HepG2 (cell line): ENCODE measurements at regions not wholly inside any gene's neighbourhood (a gene's known extent, or its start where the extent isn't known, plus 50 kb on each side); places are given as distances from the start of the nearest gene placed in this dataset.

ENCODE experiments used
- ATAC-seq: fragments of 200-7000 bp; cut with Tn5 transposase; 3 replicates; pipeline ENCODE4 v1.9.1; 2020; ENCODE audit warnings: mild to moderate bottlenecking, moderate library complexity
- BruUV-seq: library from RNA; stranded (reverse); fragments of 400-500 nt; replicated peaks from 2 replicates; lab custom pipeline; 2021; lab: Mats Ljungman, UMichigan
- CTCF ChIA-PET: fragments of 300-600 bp; formaldehyde crosslinking; extraction: SDS; loops from one replicate; lab custom pipeline; 2021; ENCODE audit warnings: low total read pairs, inconsistent platforms, low intra/inter-chr PET ratio; lab: Yijun Ruan, JAX
- POLR2A ChIA-PET: fragments of 350-600 bp; sonication (Branson Sonifier 250); formaldehyde crosslinking; loops from one replicate; lab custom pipeline; 2020; ENCODE audit warnings: antibody characterized with exemption, inconsistent platforms; lab: Yijun Ruan, JAX
- DNase-seq: peaks from one replicate; pipeline ENCODE4 v3.0.0-alpha.2; 2015; ENCODE audit warnings: low spot score
- FAIRE-seq: peaks from 3 replicates; lab custom pipeline; 2011; peaks lifted over from hg19 to GRCh38; lab: Jason Lieb, UNC
- H2AFZ ChIP-seq: one replicate; pipeline ENCODE4 v1.6.1; 2011; ENCODE audit warnings: low read length, inconsistent platforms
- H3K27ac ChIP-seq: fragments of 300-600 bp; 3 replicates; pipeline ENCODE4 v1.8.0; 2011; ENCODE audit warnings: mixed run types, mild to moderate bottlenecking, mixed read lengths, low read length, inconsistent platforms; ENCODE audit not compliant: insufficient read depth; ENCODE audit errors: extremely low read length
- H3K27me3 ChIP-seq, 2 experiments: fragments of 200-600 bp in 1 of 2; 2 replicates in 1 of 2; 3 replicates in 1 of 2; pipeline versions ENCODE4 v1.6.0 to v1.8.0; 2011; ENCODE audit warnings: low read length in 2 of 2, mild to moderate bottlenecking in 2 of 2, moderate library complexity in 2 of 2, inconsistent platforms in 1 of 2; ENCODE audit not compliant: insufficient read depth in 2 of 2, control insufficient read depth in 1 of 2
- H3K36me3 ChIP-seq, 2 experiments: fragments of 200-600 bp in 1 of 2; replicated peaks in 1 of 2; 2 replicates in 1 of 2; 3 replicates in 1 of 2; pipeline versions ENCODE4 v1.5.1 to v1.8.0; 2011; ENCODE audit warnings: low read length in 2 of 2, inconsistent platforms in 1 of 2; ENCODE audit not compliant: insufficient read depth in 2 of 2, control insufficient read depth in 1 of 2
- H3K4me1 ChIP-seq: 2 replicates; pipeline ENCODE4 v1.5.1; 2012; ENCODE audit warnings: low read length, inconsistent platforms; ENCODE audit not compliant: insufficient read depth
- H3K4me2 ChIP-seq: 2 replicates; pipeline ENCODE4 v1.6.0; 2011; ENCODE audit warnings: low read depth, low read length, inconsistent platforms
- H3K4me3 ChIP-seq, 3 experiments: fragments of 200-600 bp in 1 of 3; sonication (generic), shearing (Covaris generic) in 1 of 3; replicated peaks in 1 of 3; 2 replicates each; pipeline ENCODE4 v1.5.1; 2011 to 2016; ENCODE audit warnings: low read length in 3 of 3, inconsistent platforms in 2 of 3, low read depth in 2 of 3, mild to moderate bottlenecking in 2 of 3, control low read depth in 1 of 3, mixed read lengths in 1 of 3; ENCODE audit not compliant: insufficient read depth in 1 of 3
- H3K79me2 ChIP-seq: one replicate; pipeline ENCODE4 v1.6.1; 2011; ENCODE audit warnings: low read length, inconsistent platforms; ENCODE audit not compliant: insufficient read depth
- H3K9ac ChIP-seq: 2 replicates; pipeline ENCODE4 v1.6.0; 2011; ENCODE audit warnings: mild to moderate bottlenecking, low read depth, low read length, inconsistent platforms; ENCODE audit not compliant: insufficient read depth
- H3K9me3 ChIP-seq: 2 replicates; pipeline ENCODE4 v1.5.1; 2012; ENCODE audit warnings: mild to moderate bottlenecking, low read length
- H4K20me1 ChIP-seq: 2 replicates; pipeline ENCODE4 v1.6.0; 2011; ENCODE audit warnings: inconsistent platforms, mild to moderate bottlenecking, low read length, moderate library complexity; ENCODE audit not compliant: insufficient read depth
- IRF1 ChIP-seq: sonication (generic); formaldehyde crosslinking; IDR thresholded peaks from 2 replicates; pipeline ENCODE4 v1.4.0; 2020; ENCODE audit warnings: low read depth, mild to moderate bottlenecking, missing genetic modification reagents
- JUN ChIP-seq: sonication (generic); formaldehyde crosslinking; IDR thresholded peaks from 2 replicates; pipeline ENCODE4 v1.4.0; 2020; ENCODE audit warnings: mild to moderate bottlenecking, missing genetic modification reagents
- SMYD3 ChIP-seq: sonication (generic); formaldehyde crosslinking; IDR thresholded peaks from 2 replicates; pipeline ENCODE4 v1.8.1; 2023; ENCODE audit warnings: mild to moderate bottlenecking, missing genetic modification reagents
- XBP1 ChIP-seq: sonication (generic); formaldehyde crosslinking; IDR thresholded peaks from 2 replicates; pipeline ENCODE4 v1.5.0; 2020; ENCODE audit warnings: missing genetic modification reagents
- YEATS2 ChIP-seq: sonication (generic); formaldehyde crosslinking; IDR thresholded peaks from 2 replicates; pipeline ENCODE4 v1.4.0; 2020; ENCODE audit warnings: missing genetic modification reagents, borderline replicate concordance
- ZNF10 ChIP-seq: sonication (generic); formaldehyde crosslinking; IDR thresholded peaks from 2 replicates; pipeline ENCODE4 v1.4.0; 2020; ENCODE audit warnings: mild to moderate bottlenecking, low read depth, missing genetic modification reagents, borderline replicate concordance
- ZNF20 ChIP-seq: sonication (generic); formaldehyde crosslinking; IDR thresholded peaks from 2 replicates; pipeline ENCODE4 v1.4.0; 2020; ENCODE audit warnings: mild to moderate bottlenecking, moderate library complexity, missing genetic modification reagents
- ZNF335 ChIP-seq: sonication (generic); formaldehyde crosslinking; IDR thresholded peaks from 2 replicates; pipeline ENCODE4 v1.4.0; 2020; ENCODE audit warnings: missing genetic modification reagents
- ZNF343 ChIP-seq: sonication (generic); formaldehyde crosslinking; IDR thresholded peaks from 2 replicates; pipeline ENCODE4 v1.4.0; 2020; ENCODE audit warnings: mild to moderate bottlenecking, missing genetic modification reagents
- ZNF501 ChIP-seq: sonication (generic); formaldehyde crosslinking; IDR thresholded peaks from 2 replicates; pipeline ENCODE4 v1.5.1; 2020; ENCODE audit warnings: mild to moderate bottlenecking, moderate library complexity, missing genetic modification reagents
- ZNF660 ChIP-seq: sonication (generic); formaldehyde crosslinking; IDR thresholded peaks from 2 replicates; pipeline ENCODE4 v1.5.1; 2020; ENCODE audit warnings: mild to moderate bottlenecking, low read depth, missing genetic modification reagents, borderline replicate concordance
- WGBS: methylation state at CpG from one replicate; pipeline ENCODE4 v1.1.6; 2017; ENCODE audit warnings: low lambda C conversion rate; 5-methylcytosine and 5-hydroxymethylcytosine counted together
- in situ Hi-C: cut with HindIII; loops from 2 replicates; pipeline ENCODE4 v1.10.0; 2017; ENCODE audit warnings: low pct_unique_long_range_greater_than_20kb; ENCODE audit not compliant: extremely low pct_ligation_motif_present
- intact Hi-C: fragments of 100-400 bp; cut with micrococcal nuclease; formaldehyde crosslinking; loops from one replicate; pipeline ENCODE4 v1.10.0; 2022; ENCODE audit not compliant: unreplicated experiment
- TF ChIP-seq, protein P1 (sequence below): fragments of 450-650 bp; IDR thresholded peaks from 2 replicates; pipeline ENCODE4 v1.6.1; 2017; ENCODE audit warnings: mild to moderate bottlenecking
- TF ChIP-seq, protein P2 (sequence below): sonication (generic); formaldehyde crosslinking; IDR thresholded peaks from 2 replicates; pipeline ENCODE4 v1.5.0; 2020; ENCODE audit warnings: missing genetic modification reagents
- TF ChIP-seq, protein P3 (sequence below): IDR thresholded peaks from 2 replicates; pipeline ENCODE4 v1.6.1; 2016; ENCODE audit warnings: low read depth, missing genetic modification reagents, missing compliant biosample characterization

GRCh38 chr6:156701966-156702365 lies 75.2 kb upstream of the ARID1B start (continued):
- TF ChIP-seq, protein P1, sequence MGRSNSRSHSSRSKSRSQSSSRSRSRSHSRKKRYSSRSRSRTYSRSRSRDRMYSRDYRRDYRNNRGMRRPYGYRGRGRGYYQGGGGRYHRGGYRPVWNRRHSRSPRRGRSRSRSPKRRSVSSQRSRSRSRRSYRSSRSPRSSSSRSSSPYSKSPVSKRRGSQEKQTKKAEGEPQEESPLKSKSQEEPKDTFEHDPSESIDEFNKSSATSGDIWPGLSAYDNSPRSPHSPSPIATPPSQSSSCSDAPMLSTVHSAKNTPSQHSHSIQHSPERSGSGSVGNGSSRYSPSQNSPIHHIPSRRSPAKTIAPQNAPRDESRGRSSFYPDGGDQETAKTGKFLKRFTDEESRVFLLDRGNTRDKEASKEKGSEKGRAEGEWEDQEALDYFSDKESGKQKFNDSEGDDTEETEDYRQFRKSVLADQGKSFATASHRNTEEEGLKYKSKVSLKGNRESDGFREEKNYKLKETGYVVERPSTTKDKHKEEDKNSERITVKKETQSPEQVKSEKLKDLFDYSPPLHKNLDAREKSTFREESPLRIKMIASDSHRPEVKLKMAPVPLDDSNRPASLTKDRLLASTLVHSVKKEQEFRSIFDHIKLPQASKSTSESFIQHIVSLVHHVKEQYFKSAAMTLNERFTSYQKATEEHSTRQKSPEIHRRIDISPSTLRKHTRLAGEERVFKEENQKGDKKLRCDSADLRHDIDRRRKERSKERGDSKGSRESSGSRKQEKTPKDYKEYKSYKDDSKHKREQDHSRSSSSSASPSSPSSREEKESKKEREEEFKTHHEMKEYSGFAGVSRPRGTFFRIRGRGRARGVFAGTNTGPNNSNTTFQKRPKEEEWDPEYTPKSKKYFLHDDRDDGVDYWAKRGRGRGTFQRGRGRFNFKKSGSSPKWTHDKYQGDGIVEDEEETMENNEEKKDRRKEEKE: no peak
- no peak for TF ChIP-seq ZNF501

GRCh38 chr6:156700440-156701057 lies 76.6 kb upstream of the ARID1B start:
- Histone ChIP-seq H3K4me3 (no peak overlapping the region), H3K36me3 (no peaks in the 10 kb centered on the region), H3K9ac (no peak overlapping the region), H4K20me1 (no peaks in the 10 kb centered on the region), H3K27ac (no peak overlapping the region), H3K4me1 (no peaks in the 10 kb centered on the region), H3K27me3 (peaks cover 0 to 18% of the 10 kb centered on the region in 2 experiments; a peak in 3 of 5 replicates), H2AFZ (no peak overlapping the region), H3K9me3 (no peaks in the 10 kb centered on the region), H3K4me2 (no peak overlapping the region), H3K79me2 (no peaks in the 10 kb centered on the region)
- in situ Hi-C loops: no loop called here
- intact Hi-C loops: no loop called here
- 38% methylated on average over 7 of the region's 7 CpGs for WGBS
- ATAC-seq (no peak), FAIRE-seq (no peak), DNase-seq (no peak)
- ChIA-PET CTCF (no interaction called here), POLR2A (no interaction called here)
- BruUV-seq: no TSS peak
- TF ChIP-seq IRF1 (CRISPR knock-in tag) (no peak), JUN (CRISPR knock-in tag) (no peak), ZNF343 (CRISPR knock-in tag) (no peak), ZNF660 (CRISPR knock-in tag) (no peak), ZNF10 (CRISPR knock-in tag) (no peak), SMYD3 (CRISPR knock-in tag) (no peak), XBP1 (CRISPR knock-in tag) (no peak), ZNF335 (CRISPR knock-in tag) (no peak), ZNF20 (CRISPR knock-in tag) (no peak), YEATS2 (CRISPR knock-in tag) (no peak)
- TF ChIP-seq, protein P2, sequence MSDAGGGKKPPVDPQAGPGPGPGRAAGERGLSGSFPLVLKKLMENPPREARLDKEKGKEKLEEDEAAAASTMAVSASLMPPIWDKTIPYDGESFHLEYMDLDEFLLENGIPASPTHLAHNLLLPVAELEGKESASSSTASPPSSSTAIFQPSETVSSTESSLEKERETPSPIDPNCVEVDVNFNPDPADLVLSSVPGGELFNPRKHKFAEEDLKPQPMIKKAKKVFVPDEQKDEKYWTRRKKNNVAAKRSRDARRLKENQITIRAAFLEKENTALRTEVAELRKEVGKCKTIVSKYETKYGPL: no peak
- TF ChIP-seq, protein P3, sequence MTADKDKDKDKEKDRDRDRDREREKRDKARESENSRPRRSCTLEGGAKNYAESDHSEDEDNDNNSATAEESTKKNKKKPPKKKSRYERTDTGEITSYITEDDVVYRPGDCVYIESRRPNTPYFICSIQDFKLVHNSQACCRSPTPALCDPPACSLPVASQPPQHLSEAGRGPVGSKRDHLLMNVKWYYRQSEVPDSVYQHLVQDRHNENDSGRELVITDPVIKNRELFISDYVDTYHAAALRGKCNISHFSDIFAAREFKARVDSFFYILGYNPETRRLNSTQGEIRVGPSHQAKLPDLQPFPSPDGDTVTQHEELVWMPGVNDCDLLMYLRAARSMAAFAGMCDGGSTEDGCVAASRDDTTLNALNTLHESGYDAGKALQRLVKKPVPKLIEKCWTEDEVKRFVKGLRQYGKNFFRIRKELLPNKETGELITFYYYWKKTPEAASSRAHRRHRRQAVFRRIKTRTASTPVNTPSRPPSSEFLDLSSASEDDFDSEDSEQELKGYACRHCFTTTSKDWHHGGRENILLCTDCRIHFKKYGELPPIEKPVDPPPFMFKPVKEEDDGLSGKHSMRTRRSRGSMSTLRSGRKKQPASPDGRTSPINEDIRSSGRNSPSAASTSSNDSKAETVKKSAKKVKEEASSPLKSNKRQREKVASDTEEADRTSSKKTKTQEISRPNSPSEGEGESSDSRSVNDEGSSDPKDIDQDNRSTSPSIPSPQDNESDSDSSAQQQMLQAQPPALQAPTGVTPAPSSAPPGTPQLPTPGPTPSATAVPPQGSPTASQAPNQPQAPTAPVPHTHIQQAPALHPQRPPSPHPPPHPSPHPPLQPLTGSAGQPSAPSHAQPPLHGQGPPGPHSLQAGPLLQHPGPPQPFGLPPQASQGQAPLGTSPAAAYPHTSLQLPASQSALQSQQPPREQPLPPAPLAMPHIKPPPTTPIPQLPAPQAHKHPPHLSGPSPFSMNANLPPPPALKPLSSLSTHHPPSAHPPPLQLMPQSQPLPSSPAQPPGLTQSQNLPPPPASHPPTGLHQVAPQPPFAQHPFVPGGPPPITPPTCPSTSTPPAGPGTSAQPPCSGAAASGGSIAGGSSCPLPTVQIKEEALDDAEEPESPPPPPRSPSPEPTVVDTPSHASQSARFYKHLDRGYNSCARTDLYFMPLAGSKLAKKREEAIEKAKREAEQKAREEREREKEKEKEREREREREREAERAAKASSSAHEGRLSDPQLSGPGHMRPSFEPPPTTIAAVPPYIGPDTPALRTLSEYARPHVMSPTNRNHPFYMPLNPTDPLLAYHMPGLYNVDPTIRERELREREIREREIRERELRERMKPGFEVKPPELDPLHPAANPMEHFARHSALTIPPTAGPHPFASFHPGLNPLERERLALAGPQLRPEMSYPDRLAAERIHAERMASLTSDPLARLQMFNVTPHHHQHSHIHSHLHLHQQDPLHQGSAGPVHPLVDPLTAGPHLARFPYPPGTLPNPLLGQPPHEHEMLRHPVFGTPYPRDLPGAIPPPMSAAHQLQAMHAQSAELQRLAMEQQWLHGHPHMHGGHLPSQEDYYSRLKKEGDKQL: no peak
